Testis (tissue), 2 donors: ENCODE measurements at regions not wholly inside any gene's neighbourhood (a gene's known extent, or its start where the extent isn't known, plus 50 kb on each side); places are given as distances from the start of the nearest gene placed in this dataset.

Experiments used
- DNase-seq: peaks from one replicate; pipeline ENCODE4 v3.0.0-alpha.2; 2019
- H3K27ac ChIP-seq, 2 donors: fragments of 200-600 bp; sonication (generic); one replicate each; pipeline ENCODE4 v1.5.1; 2019
- H3K27me3 ChIP-seq: fragments of 200-600 bp; sonication (generic); one replicate; pipeline ENCODE4 v1.5.1; 2019
- H3K36me3 ChIP-seq: fragments of 200-600 bp; sonication (generic); one replicate; pipeline ENCODE4 v1.5.1; 2017; ENCODE audit warnings: low read depth; ENCODE audit errors: missing control alignments
- H3K4me1 ChIP-seq: fragments of 200-600 bp; sonication (generic); one replicate; pipeline ENCODE4 v1.5.1; 2019
- H3K4me3 ChIP-seq, 2 donors: fragments of 200-600 bp; sonication (generic); one replicate each; pipeline ENCODE4 v1.5.1; 2017 to 2019
- H3K9me3 ChIP-seq: fragments of 200-600 bp; sonication (generic); one replicate; pipeline ENCODE4 v1.5.1; 2017
- POLR2A ChIP-seq: fragments of 450-650 bp; IDR thresholded peaks from one replicate; pipeline ENCODE4 v1.6.1; 2017; ENCODE audit warnings: antibody characterized with exemption, mild to moderate bottlenecking, moderate library complexity
- WGBS, 2 donors: methylation state at CpG; one replicate each; pipeline ENCODE4 v1.1.5; 2018; 5-methylcytosine and 5-hydroxymethylcytosine counted together
- intact Hi-C: fragments of 100-400 bp; cut with DNase I; formaldehyde crosslinking; loops from one replicate; pipeline ENCODE4 v1.15.1; 2023; ENCODE audit warnings: low total_unique reads
- TF ChIP-seq, protein P1 (sequence below), 3 experiments: fragments of 450-650 bp in 2 of 3; fragments of 200-600 bp in 1 of 3; sonication (generic) in 1 of 3; IDR thresholded peaks; one replicate each; pipeline ENCODE4 v1.5.1; 2016 to 2019; ENCODE audit warnings: antibody characterized with exemption in 3 of 3, mild to moderate bottlenecking in 2 of 3, moderate library complexity in 1 of 3

DNA sequence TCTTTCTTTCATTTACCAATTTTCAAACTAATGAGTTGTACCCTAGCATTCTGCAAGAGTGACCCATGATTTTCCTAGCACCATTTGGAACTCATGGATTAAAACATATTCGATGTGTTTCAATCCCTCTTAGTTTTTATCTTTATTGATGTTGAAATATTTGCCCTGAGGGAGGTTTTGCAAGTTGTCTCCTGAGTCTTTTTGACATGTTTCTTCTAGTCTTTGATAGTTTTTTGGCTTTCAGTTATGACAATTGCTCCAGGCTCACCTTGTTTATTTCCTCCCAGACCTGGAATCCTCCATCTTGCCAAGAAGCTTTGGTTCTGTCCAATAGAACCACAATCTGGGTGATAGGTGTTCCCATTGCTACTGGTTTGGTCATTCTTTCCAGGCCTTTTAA is 327.8 kb downstream of the WDR11 start:
- Histone ChIP-seq H3K9me3 (no peaks in the 10 kb centered on the region), H3K27me3 (no peaks in the 10 kb centered on the region), H3K4me3 (no peak overlapping the region), H3K36me3 (no peaks in the 10 kb centered on the region), H3K4me1 (peaks cover 12% of the 10 kb centered on the region), H3K27ac (no peak overlapping the region)
- 56 to 72% methylated on average over 1 of the region's 1 CpG for WGBS, 2 donors
- no peak for DNase-seq
- intact Hi-C loops = no loop called here
- TF ChIP-seq, protein P1, sequence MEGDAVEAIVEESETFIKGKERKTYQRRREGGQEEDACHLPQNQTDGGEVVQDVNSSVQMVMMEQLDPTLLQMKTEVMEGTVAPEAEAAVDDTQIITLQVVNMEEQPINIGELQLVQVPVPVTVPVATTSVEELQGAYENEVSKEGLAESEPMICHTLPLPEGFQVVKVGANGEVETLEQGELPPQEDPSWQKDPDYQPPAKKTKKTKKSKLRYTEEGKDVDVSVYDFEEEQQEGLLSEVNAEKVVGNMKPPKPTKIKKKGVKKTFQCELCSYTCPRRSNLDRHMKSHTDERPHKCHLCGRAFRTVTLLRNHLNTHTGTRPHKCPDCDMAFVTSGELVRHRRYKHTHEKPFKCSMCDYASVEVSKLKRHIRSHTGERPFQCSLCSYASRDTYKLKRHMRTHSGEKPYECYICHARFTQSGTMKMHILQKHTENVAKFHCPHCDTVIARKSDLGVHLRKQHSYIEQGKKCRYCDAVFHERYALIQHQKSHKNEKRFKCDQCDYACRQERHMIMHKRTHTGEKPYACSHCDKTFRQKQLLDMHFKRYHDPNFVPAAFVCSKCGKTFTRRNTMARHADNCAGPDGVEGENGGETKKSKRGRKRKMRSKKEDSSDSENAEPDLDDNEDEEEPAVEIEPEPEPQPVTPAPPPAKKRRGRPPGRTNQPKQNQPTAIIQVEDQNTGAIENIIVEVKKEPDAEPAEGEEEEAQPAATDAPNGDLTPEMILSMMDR (IDR thresholded peaks at IDR 0.05) = no peak
- no peak for TF ChIP-seq POLR2A

- 40 to 53% methylated on average over 2 of the region's 2 CpGs for WGBS, 2 donors
- H3K27ac ChIP-seq = peak overlapping the region in 1 of 2 donors; percentile 42
- H3K4me1 ChIP-seq = peaks cover 12% of the 10 kb centered on the region
- H3K27me3 ChIP-seq = no peaks in the 10 kb centered on the region
- no peaks in the 10 kb centered on the region for H3K36me3 ChIP-seq
- no peak overlapping the region for H3K4me3 ChIP-seq
- no peak for TF ChIP-seq POLR2A
- TF ChIP-seq, protein P1 (IDR thresholded peaks at IDR 0.05) = no peak
- intact Hi-C loops = no loop called here
- DNase-seq = no peak
- H3K9me3 ChIP-seq = no peaks in the 10 kb centered on the region
These were observed 331.1 kb downstream of the WDR11 start for GRCh38 chr10:121182219-121182618.

- no peak overlapping the region for H3K27ac ChIP-seq
- no peaks in the 10 kb centered on the region for H3K27me3 ChIP-seq
- intact Hi-C loops = no loop called here
- WGBS, 2 donors = 80 to 89% methylated on average over 4 of the region's 4 CpGs
- no peak for DNase-seq
- TF ChIP-seq POLR2A = no peak
- TF ChIP-seq, protein P1 (IDR thresholded peaks at IDR 0.05) = no peak
- H3K9me3 ChIP-seq = no peaks in the 10 kb centered on the region
- H3K4me3 ChIP-seq = no peak overlapping the region
- peaks cover 12% of the 10 kb centered on the region for H3K4me1 ChIP-seq
- no peaks in the 10 kb centered on the region for H3K36me3 ChIP-seq
These were observed 332.1 kb downstream of the WDR11 start for GRCh38 chr10:121183236-121183635.

GRCh38 chr10:121183707-121184106 is 332.5 kb downstream of the WDR11 start:
- H3K9me3 ChIP-seq = no peaks in the 10 kb centered on the region

More at GRCh38 chr10:121183707-121184106, 332.5 kb downstream of the WDR11 start:
- Histone ChIP-seq H3K27ac (no peak overlapping the region), H3K4me1 (peaks cover 12% of the 10 kb centered on the region), H3K4me3 (no peak overlapping the region), H3K36me3 (no peaks in the 10 kb centered on the region), H3K27me3 (no peaks in the 10 kb centered on the region)
- no peak for TF ChIP-seq POLR2A
- TF ChIP-seq, protein P1 (IDR thresholded peaks at IDR 0.05) = no peak
- WGBS, 2 donors = 50 to 61% methylated on average over 1 of the region's 1 CpG
- intact Hi-C loops = no loop called here
- no peak for DNase-seq
